ENCODE measurements at regions not wholly inside any gene's neighbourhood (a gene's known extent, or its start where the extent isn't known, plus 50 kb on each side); places are given as distances from the start of the nearest gene placed in this dataset.
"Not testable (repeated sequence)": the region's sequence is repeated elsewhere in the genome, so short reads cannot be mapped to it uniquely, and the experiment has no call there.

DNA sequence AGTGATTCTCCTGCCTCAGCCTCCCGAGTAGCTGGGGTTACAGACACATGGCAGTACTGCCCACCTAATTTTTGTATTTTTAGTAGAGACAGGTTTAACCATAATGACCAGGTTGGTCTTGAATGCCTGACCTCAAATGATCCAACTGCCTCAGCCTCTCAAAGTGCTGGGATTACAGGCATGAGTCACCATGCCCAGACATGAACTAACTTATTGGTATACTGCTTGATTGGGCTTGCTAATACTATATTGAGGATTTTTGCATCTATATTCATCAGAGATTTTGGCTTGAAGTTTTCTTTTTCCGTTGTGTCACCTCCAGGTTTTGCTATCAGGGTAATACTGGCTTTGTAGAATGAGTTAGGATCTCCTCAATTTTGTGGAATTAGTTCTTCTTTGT lies 706.1 kb upstream of the HS6ST1 start:
- Histone ChIP-seq H3K9me3 (0 out of 2 replicates have a peak, but pooled peaks cover 3% of the 10 kb centered on the region), H3K27me3 (replicated peaks; ENCODE audit: control insufficient read depth, insufficient read depth, low read length) (no peaks in the 10 kb centered on the region), H3K4me1 (no peaks in the 10 kb centered on the region), H3K4me3 (ENCODE audit: low read depth, low read length) (no peak overlapping the region), H3K36me3 (ENCODE audit: control insufficient read depth, insufficient read depth, low read length) (no peaks in the 10 kb centered on the region)
- no peak for DNase-seq
- no peaks in the 10 kb centered on the region for H3K4me1 Mint-ChIP-seq (ENCODE audit: low read depth, unreplicated experiment)
- POLR2A ChIA-PET: no interaction called here
- TF ChIP-seq, protein P1, sequence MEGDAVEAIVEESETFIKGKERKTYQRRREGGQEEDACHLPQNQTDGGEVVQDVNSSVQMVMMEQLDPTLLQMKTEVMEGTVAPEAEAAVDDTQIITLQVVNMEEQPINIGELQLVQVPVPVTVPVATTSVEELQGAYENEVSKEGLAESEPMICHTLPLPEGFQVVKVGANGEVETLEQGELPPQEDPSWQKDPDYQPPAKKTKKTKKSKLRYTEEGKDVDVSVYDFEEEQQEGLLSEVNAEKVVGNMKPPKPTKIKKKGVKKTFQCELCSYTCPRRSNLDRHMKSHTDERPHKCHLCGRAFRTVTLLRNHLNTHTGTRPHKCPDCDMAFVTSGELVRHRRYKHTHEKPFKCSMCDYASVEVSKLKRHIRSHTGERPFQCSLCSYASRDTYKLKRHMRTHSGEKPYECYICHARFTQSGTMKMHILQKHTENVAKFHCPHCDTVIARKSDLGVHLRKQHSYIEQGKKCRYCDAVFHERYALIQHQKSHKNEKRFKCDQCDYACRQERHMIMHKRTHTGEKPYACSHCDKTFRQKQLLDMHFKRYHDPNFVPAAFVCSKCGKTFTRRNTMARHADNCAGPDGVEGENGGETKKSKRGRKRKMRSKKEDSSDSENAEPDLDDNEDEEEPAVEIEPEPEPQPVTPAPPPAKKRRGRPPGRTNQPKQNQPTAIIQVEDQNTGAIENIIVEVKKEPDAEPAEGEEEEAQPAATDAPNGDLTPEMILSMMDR (IDR thresholded peaks at IDR 0.05; ENCODE audit: insufficient read depth in 1 of 2, low read depth in 1 of 2, low read length in 1 of 2, severe bottlenecking in 1 of 2, unreplicated experiment in 1 of 2): no peak
- CTCF ChIA-PET: no interaction called here
- intact Hi-C loops (cut with micrococcal nuclease; ENCODE audit: unreplicated experiment): no loop called here
- no TSS peak for BruUV-seq (replicated peaks)
- H3K4me3 Mint-ChIP-seq (ENCODE audit: unreplicated experiment): no peak overlapping the region
- no peaks in the 10 kb centered on the region for H3K27me3 Mint-ChIP-seq (ENCODE audit: insufficient read depth, unreplicated experiment)
- H3K27ac Mint-ChIP-seq (ENCODE audit: unreplicated experiment): no peak overlapping the region
- no peaks in the 10 kb centered on the region for H3K36me3 Mint-ChIP-seq (ENCODE audit: insufficient read depth, unreplicated experiment)
- no peaks in the 10 kb centered on the region for H3K9me3 Mint-ChIP-seq (ENCODE audit: unreplicated experiment)

DNA sequence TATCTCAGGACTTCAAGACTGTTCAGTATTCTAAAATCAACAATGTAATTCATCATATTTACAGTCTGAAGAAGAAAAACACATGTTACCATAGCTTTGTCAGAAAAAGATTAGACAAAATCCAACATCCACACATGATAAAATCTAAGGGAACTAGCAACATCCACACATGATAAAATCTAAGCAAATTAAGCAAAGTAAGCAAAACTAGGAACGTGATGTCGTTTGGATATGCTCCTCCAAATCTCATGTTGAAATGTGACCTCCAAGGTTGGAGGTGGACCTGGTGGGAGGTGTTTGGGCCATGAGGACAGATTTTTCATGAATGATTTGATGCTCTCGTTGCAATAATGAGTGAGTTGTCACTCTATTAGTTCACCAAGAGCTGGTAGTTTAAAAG lies 717.3 kb upstream of the HS6ST1 start:
- Histone ChIP-seq H3K9me3 (no peaks in the 10 kb centered on the region), H3K4me3 (ENCODE audit: low read depth, low read length) (no peak overlapping the region), H3K27me3 (replicated peaks; ENCODE audit: control insufficient read depth, insufficient read depth, low read length) (no peaks in the 10 kb centered on the region), H3K36me3 (ENCODE audit: control insufficient read depth, insufficient read depth, low read length) (no peaks in the 10 kb centered on the region), H3K4me1 (no peaks in the 10 kb centered on the region)
- DNase-seq: no peak
- ChIA-PET CTCF (no interaction called here), POLR2A (no interaction called here)
- intact Hi-C loops (cut with micrococcal nuclease; ENCODE audit: unreplicated experiment): no loop called here
- H3K4me3 Mint-ChIP-seq (ENCODE audit: unreplicated experiment): no peak overlapping the region
- no peak overlapping the region for H3K27ac Mint-ChIP-seq (ENCODE audit: unreplicated experiment)
- TF ChIP-seq, protein P1 (IDR thresholded peaks at IDR 0.05; ENCODE audit: insufficient read depth in 1 of 2, low read depth in 1 of 2, low read length in 1 of 2, severe bottlenecking in 1 of 2, unreplicated experiment in 1 of 2): no peak
- no peaks in the 10 kb centered on the region for H3K36me3 Mint-ChIP-seq (ENCODE audit: insufficient read depth, unreplicated experiment)
- BruUV-seq (replicated peaks): no TSS peak
- H3K27me3 Mint-ChIP-seq (ENCODE audit: insufficient read depth, unreplicated experiment): peaks cover 3% of the 10 kb centered on the region
- no peaks in the 10 kb centered on the region for H3K4me1 Mint-ChIP-seq (ENCODE audit: low read depth, unreplicated experiment)
- H3K9me3 Mint-ChIP-seq (ENCODE audit: unreplicated experiment): no peaks in the 10 kb centered on the region

DNA sequence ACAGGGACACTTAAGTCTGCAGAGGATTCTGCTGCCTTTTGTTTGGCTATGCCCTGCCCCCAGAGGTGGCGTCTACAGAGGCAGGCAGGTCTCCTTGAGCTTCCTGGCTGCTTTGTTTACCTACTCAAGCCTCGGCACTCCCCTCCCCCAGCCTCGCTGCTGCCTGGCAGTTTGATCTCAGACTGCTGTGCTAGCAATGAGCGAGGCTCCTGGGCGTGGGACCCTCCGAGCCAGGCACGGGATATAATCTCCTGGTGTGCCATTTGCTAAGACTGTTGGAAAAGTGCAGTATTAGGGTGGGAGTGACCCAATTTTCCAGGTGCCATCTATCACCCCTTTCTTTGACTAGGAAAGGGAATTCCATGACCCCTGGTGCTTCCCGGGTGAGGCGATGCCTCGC lies 725.0 kb upstream of the HS6ST1 start:
- H3K4me3 Mint-ChIP-seq (ENCODE audit: unreplicated experiment); H3K27me3 ChIP-seq (replicated peaks; ENCODE audit: control insufficient read depth, insufficient read depth, low read length); H3K9me3 ChIP-seq; H3K36me3 ChIP-seq (ENCODE audit: control insufficient read depth, insufficient read depth, low read length); H3K4me1 ChIP-seq; H3K36me3 Mint-ChIP-seq (ENCODE audit: insufficient read depth, unreplicated experiment); DNase-seq; H3K4me1 Mint-ChIP-seq (ENCODE audit: low read depth, unreplicated experiment); intact Hi-C loops (cut with micrococcal nuclease; ENCODE audit: unreplicated experiment); H3K27me3 Mint-ChIP-seq (ENCODE audit: insufficient read depth, unreplicated experiment); BruUV-seq (replicated peaks); H3K27ac Mint-ChIP-seq (ENCODE audit: unreplicated experiment); POLR2A ChIA-PET; H3K4me3 ChIP-seq (ENCODE audit: low read depth, low read length); CTCF ChIA-PET: not testable (repeated sequence)
- H3K9me3 Mint-ChIP-seq (ENCODE audit: unreplicated experiment): peaks cover 14% of the 10 kb centered on the region

DNA sequence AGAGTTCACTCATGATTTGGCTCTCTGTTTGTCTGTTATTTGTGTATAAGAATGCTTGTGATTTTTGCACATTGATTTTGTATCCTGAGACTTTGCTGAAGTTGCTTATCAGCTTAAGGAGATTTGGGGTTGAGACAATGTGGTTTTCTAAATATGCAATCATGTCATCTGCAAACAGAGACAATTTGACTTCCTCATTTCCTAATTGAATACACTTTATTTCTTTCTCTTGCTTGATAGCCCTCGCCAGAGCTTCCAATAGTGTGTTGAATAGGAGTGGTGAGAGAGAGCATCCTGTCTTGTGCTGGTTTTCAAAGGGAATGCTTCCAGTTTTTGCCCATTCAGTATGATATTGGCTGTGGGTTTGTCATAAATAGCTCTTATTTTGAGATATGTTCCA lies 727.8 kb upstream of the HS6ST1 start:
- H3K4me3 ChIP-seq (ENCODE audit: low read depth, low read length); H3K4me1 ChIP-seq; DNase-seq; H3K36me3 Mint-ChIP-seq (ENCODE audit: insufficient read depth, unreplicated experiment); CTCF ChIA-PET; H3K4me1 Mint-ChIP-seq (ENCODE audit: low read depth, unreplicated experiment); H3K4me3 Mint-ChIP-seq (ENCODE audit: unreplicated experiment); H3K27me3 Mint-ChIP-seq (ENCODE audit: insufficient read depth, unreplicated experiment); H3K27ac Mint-ChIP-seq (ENCODE audit: unreplicated experiment); H3K9me3 ChIP-seq; H3K27me3 ChIP-seq (replicated peaks; ENCODE audit: control insufficient read depth, insufficient read depth, low read length); POLR2A ChIA-PET; intact Hi-C loops (cut with micrococcal nuclease; ENCODE audit: unreplicated experiment); BruUV-seq (replicated peaks); H3K36me3 ChIP-seq (ENCODE audit: control insufficient read depth, insufficient read depth, low read length): not testable (repeated sequence)
- H3K9me3 Mint-ChIP-seq (ENCODE audit: unreplicated experiment): peaks cover 14% of the 10 kb centered on the region

Measured in Caco-2 (cell line).